GM23338 (cell line): ENCODE measurements at regions not wholly inside any gene's neighbourhood (a gene's known extent, or its start where the extent isn't known, plus 50 kb on each side); places are given as distances from the start of the nearest gene placed in this dataset.

Experiments
- ATAC-seq: fragments of 200-7000 bp; cut with Tn5 transposase; 3 replicates; pipeline ENCODE4 v1.9.1; 2020
- DNase-seq: peaks from one replicate; pipeline ENCODE4 v3.0.0-alpha.2; 2015; ENCODE audit warnings: low spot score
- H2AFZ ChIP-seq: fragments of 200-600 bp; sonication (generic); 2 replicates; pipeline ENCODE4 v1.8.0; 2016; ENCODE audit warnings: antibody characterized with exemption, mild to moderate bottlenecking, moderate library complexity
- H3F3A ChIP-seq: fragments of 200-600 bp; sonication (generic); replicated peaks from 2 replicates; pipeline ENCODE4 v1.8.0; 2017; ENCODE audit warnings: antibody characterized with exemption, mixed run types, low read depth
- H3K27ac ChIP-seq: fragments of 200-600 bp; sonication (generic); 2 replicates; pipeline ENCODE4 v1.6.1; 2016; ENCODE audit warnings: low read depth
- H3K27me3 ChIP-seq: fragments of 200-600 bp; sonication (generic); 2 replicates; pipeline ENCODE4 v1.8.0; 2016; ENCODE audit warnings: mild to moderate bottlenecking, mixed run types, moderate library complexity; ENCODE audit not compliant: insufficient read depth
- H3K36me3 ChIP-seq: fragments of 200-600 bp; sonication (generic); 2 replicates; pipeline ENCODE4 v1.8.0; 2016; ENCODE audit warnings: mild to moderate bottlenecking; ENCODE audit not compliant: insufficient read depth
- H3K4me1 ChIP-seq: fragments of 200-600 bp; sonication (generic); 2 replicates; pipeline ENCODE4 v1.8.0; 2016; ENCODE audit warnings: mild to moderate bottlenecking, moderate library complexity; ENCODE audit not compliant: insufficient read depth
- H3K4me2 ChIP-seq: fragments of 200-600 bp; sonication (generic); 2 replicates; pipeline ENCODE4 v1.7.1; 2017; ENCODE audit warnings: mixed run types
- H3K4me3 ChIP-seq: fragments of 200-600 bp; sonication (generic); 2 replicates; pipeline ENCODE4 v1.6.1; 2016; ENCODE audit warnings: mixed run types
- H3K79me2 ChIP-seq: fragments of 200-600 bp; sonication (generic); replicated peaks from 2 replicates; pipeline ENCODE4 v1.8.0; 2017; ENCODE audit warnings: mild to moderate bottlenecking; ENCODE audit not compliant: insufficient read depth
- H3K9me2 ChIP-seq: fragments of 200-600 bp; sonication (generic); 2 replicates; pipeline ENCODE4 v1.8.0; 2017; ENCODE audit not compliant: insufficient read depth
- H4K20me1 ChIP-seq: fragments of 200-600 bp; sonication (generic); replicated peaks from 2 replicates; pipeline ENCODE4 v1.8.0; 2017; ENCODE audit warnings: mild to moderate bottlenecking; ENCODE audit not compliant: insufficient read depth
- H3K27ac Mint-ChIP-seq: 2 replicates; pipeline ENCODE4 v1.8.0; 2020; ENCODE audit warnings: inconsistent platforms, mild to moderate bottlenecking, moderate library complexity, mixed read lengths
- H3K27me3 Mint-ChIP-seq: 3 replicates; pipeline ENCODE4 v1.8.0; 2022; ENCODE audit warnings: low read depth, mild to moderate bottlenecking, moderate library complexity, mixed read lengths, inconsistent platforms; ENCODE audit not compliant: insufficient read depth, poor library complexity
- H3K36me3 Mint-ChIP-seq: 3 replicates; pipeline ENCODE4 v1.8.0; 2021; ENCODE audit warnings: low read depth, mild to moderate bottlenecking, inconsistent platforms, moderate library complexity, mixed read lengths
- H3K4me1 Mint-ChIP-seq: 3 replicates; pipeline ENCODE4 v1.8.0; 2020; ENCODE audit warnings: mild to moderate bottlenecking, inconsistent platforms, mixed read lengths
- H3K4me3 Mint-ChIP-seq: 3 replicates; pipeline ENCODE4 v1.8.0; 2021; ENCODE audit warnings: moderate library complexity, mild to moderate bottlenecking, inconsistent platforms, mixed read lengths
- H3K9me3 Mint-ChIP-seq: 3 replicates; pipeline ENCODE4 v1.8.0; 2020; ENCODE audit warnings: moderate library complexity, mild to moderate bottlenecking, inconsistent platforms, mixed read lengths
- CREB1 ChIP-seq: fragments of 250-450 bp; sonication (Bioruptor Pico); IDR thresholded peaks from 2 replicates; pipeline ENCODE4 v1.5.0; 2020; ENCODE audit warnings: low read depth, mild to moderate bottlenecking, moderate library complexity
- ETS1 ChIP-seq: IDR thresholded peaks from 2 replicates; pipeline ENCODE4 v1.6.1; 2016; ENCODE audit warnings: antibody characterized with exemption
- EZH2 ChIP-seq: fragments of 200-600 bp; sonication (generic); IDR thresholded peaks from one replicate; pipeline ENCODE4 v1.8.0; 2017; ENCODE audit warnings: antibody characterized with exemption, mild to moderate bottlenecking, low read depth; ENCODE audit not compliant: unreplicated experiment
- EZH2phosphoT487 ChIP-seq: fragments of 200-600 bp; sonication (generic); IDR thresholded peaks from one replicate; pipeline ENCODE4 v1.8.1; 2018; ENCODE audit warnings: antibody characterized with exemption; ENCODE audit not compliant: unreplicated experiment
- JUNB ChIP-seq: IDR thresholded peaks from one replicate; pipeline ENCODE4 v1.6.1; 2016; ENCODE audit warnings: antibody characterized with exemption; ENCODE audit not compliant: unreplicated experiment
- NANOG ChIP-seq: IDR thresholded peaks from 2 replicates; pipeline ENCODE4 v1.6.1; 2016; ENCODE audit warnings: antibody characterized with exemption, borderline replicate concordance
- POLR2AphosphoS5 ChIP-seq: IDR thresholded peaks from 2 replicates; pipeline ENCODE4 v1.6.1; 2016; ENCODE audit warnings: antibody characterized with exemption, low read depth
- REST ChIP-seq: IDR thresholded peaks from one replicate; pipeline ENCODE4 v1.6.1; 2018; ENCODE audit warnings: antibody characterized with exemption; ENCODE audit not compliant: unreplicated experiment
- STAT1 ChIP-seq: IDR thresholded peaks from one replicate; pipeline ENCODE4 v1.6.1; 2016; ENCODE audit warnings: antibody characterized with exemption; ENCODE audit not compliant: unreplicated experiment
- ZNF114 ChIP-seq: fragments of 250-450 bp; sonication (Bioruptor Pico); IDR thresholded peaks from 2 replicates; pipeline ENCODE4 v1.5.0; 2020; ENCODE audit warnings: mild to moderate bottlenecking, moderate library complexity
- ZNF331 ChIP-seq: fragments of 250-450 bp; sonication (Bioruptor Pico); IDR thresholded peaks from 2 replicates; pipeline ENCODE4 v1.5.0; 2020; ENCODE audit warnings: low read depth, mild to moderate bottlenecking, moderate library complexity
- ZNF462 ChIP-seq: fragments of 250-450 bp; sonication (Bioruptor Pico); IDR thresholded peaks from 2 replicates; pipeline ENCODE4 v1.5.0; 2020; ENCODE audit warnings: mild to moderate bottlenecking, moderate library complexity
- TF ChIP-seq, protein P1 (sequence below), 2 experiments: fragments of 200-600 bp in 1 of 2; sonication (generic) in 1 of 2; conservative IDR thresholded peaks; 2 replicates each; pipeline versions ENCODE4 v1.5.1 to v1.6.1; 2016 to 2017; ENCODE audit warnings: antibody characterized with exemption in 2 of 2, low read depth in 2 of 2, mild to moderate bottlenecking in 2 of 2, moderate library complexity in 1 of 2

- Histone ChIP-seq H4K20me1 (no peaks in the 10 kb centered on the region), H3K4me2 (no peak overlapping the region), H2AFZ (no peak overlapping the region), H3K9me2 (no peaks in the 10 kb centered on the region), H3K4me3 (no peak overlapping the region), H3K36me3 (no peaks in the 10 kb centered on the region), H3K79me2 (no peaks in the 10 kb centered on the region), H3K27ac (no peak overlapping the region), H3K27me3 (no peaks in the 10 kb centered on the region), H3K4me1 (peaks cover 2% of the 10 kb centered on the region; the same call in 1 of the 2 replicates), H3F3A (no peaks in the 10 kb centered on the region)
- TF ChIP-seq JUNB (no peak), STAT1 (no peak), EZH2 (no peak), NANOG (no peak), CREB1 (CRISPR knock-in tag) (no peak), ETS1 (no peak), REST (no peak), ZNF114 (CRISPR knock-in tag) (no peak), ZNF331 (no peak), EZH2phosphoT487 (no peak), POLR2AphosphoS5 (no peak), ZNF462 (CRISPR knock-in tag) (no peak)
- TF ChIP-seq, protein P1, sequence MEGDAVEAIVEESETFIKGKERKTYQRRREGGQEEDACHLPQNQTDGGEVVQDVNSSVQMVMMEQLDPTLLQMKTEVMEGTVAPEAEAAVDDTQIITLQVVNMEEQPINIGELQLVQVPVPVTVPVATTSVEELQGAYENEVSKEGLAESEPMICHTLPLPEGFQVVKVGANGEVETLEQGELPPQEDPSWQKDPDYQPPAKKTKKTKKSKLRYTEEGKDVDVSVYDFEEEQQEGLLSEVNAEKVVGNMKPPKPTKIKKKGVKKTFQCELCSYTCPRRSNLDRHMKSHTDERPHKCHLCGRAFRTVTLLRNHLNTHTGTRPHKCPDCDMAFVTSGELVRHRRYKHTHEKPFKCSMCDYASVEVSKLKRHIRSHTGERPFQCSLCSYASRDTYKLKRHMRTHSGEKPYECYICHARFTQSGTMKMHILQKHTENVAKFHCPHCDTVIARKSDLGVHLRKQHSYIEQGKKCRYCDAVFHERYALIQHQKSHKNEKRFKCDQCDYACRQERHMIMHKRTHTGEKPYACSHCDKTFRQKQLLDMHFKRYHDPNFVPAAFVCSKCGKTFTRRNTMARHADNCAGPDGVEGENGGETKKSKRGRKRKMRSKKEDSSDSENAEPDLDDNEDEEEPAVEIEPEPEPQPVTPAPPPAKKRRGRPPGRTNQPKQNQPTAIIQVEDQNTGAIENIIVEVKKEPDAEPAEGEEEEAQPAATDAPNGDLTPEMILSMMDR (conservative IDR thresholded peaks at IDR 0.05; ENCODE audit: low read depth in 2 of 2), result no peak
- peaks cover 2% of the 10 kb centered on the region for H3K27me3 Mint-ChIP-seq
- H3K4me3 Mint-ChIP-seq, result no peak overlapping the region
- no peaks in the 10 kb centered on the region; the same call in 1 of the 3 replicates for H3K4me1 Mint-ChIP-seq
- DNase-seq (no peak), ATAC-seq (no peak)
- H3K36me3 Mint-ChIP-seq, result no peaks in the 10 kb centered on the region
- H3K27ac Mint-ChIP-seq, result no peak overlapping the region
- no peaks in the 10 kb centered on the region; the same call in 2 of the 3 replicates for H3K9me3 Mint-ChIP-seq
These were observed 55.2 kb upstream of the MAFB start for GRCh38 chr20:40744072-40744817.
